Kidney epithelial cell (primary cell): ENCODE measurements at regions not wholly inside any gene's neighbourhood (a gene's known extent, or its start where the extent isn't known, plus 50 kb on each side); places are given as distances from the start of the nearest gene placed in this dataset.

Experiments used
- DNase-seq: peaks from one replicate; pipeline ENCODE4 v3.0.0-alpha.2; 2010; ENCODE audit warnings: low read depth
- H3K27me3 ChIP-seq: 2 replicates; pipeline ENCODE4 v1.6.0; 2011; ENCODE audit warnings: low read length; ENCODE audit not compliant: control insufficient read depth, insufficient read depth
- H3K36me3 ChIP-seq: 2 replicates; pipeline ENCODE4 v1.5.1; 2011; ENCODE audit warnings: low read length; ENCODE audit not compliant: control insufficient read depth, insufficient read depth
- H3K4me3 ChIP-seq: 2 replicates; pipeline ENCODE4 v1.5.1; 2011; ENCODE audit warnings: low read depth, mild to moderate bottlenecking, control low read depth, low read length
- TF ChIP-seq, protein P1 (sequence below): IDR thresholded peaks from 2 replicates; pipeline ENCODE4 v1.5.1; 2011; ENCODE audit warnings: mild to moderate bottlenecking, moderate library complexity, low read length, control low read depth, inconsistent platforms; ENCODE audit not compliant: insufficient read depth, poor library complexity, severe bottlenecking

DNA sequence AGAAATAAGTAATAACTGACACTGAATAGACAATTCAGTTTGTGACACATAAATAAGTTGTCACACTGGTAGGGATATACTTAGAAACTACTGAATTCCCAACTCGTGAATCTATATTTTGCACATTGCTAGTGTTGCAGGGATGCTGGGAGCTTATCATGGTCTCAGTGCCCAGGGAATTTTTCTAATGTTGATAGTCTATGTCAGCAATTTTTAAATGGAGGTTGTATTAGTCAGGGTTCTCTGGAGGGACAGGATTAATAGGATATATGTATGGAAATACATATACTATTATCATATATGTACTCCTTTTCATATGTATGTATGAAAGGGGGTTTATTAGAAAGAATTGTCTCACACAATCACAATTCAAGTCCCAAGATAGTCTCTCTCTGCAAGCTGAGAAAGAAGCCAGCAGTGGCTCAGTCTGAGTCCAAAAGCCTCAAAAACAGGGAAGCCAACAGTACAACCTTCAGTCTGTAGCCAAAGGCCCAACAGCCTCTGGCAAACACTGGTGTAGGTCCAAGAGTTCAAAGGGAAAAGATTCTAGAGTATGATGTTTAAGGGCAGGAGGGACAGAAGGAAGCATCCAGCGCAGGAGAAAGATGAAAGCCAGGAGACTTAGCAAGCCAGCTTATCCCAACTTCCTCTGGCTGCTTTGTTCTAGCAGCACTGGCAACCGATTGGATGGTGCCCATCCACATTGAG, 980.9 kb upstream of the GJE1 start:
- no peaks in the 10 kb centered on the region for H3K27me3 ChIP-seq
- no peaks in the 10 kb centered on the region for H3K36me3 ChIP-seq
- no peak for DNase-seq
- no peak overlapping the region for H3K4me3 ChIP-seq
- TF ChIP-seq, protein P1, sequence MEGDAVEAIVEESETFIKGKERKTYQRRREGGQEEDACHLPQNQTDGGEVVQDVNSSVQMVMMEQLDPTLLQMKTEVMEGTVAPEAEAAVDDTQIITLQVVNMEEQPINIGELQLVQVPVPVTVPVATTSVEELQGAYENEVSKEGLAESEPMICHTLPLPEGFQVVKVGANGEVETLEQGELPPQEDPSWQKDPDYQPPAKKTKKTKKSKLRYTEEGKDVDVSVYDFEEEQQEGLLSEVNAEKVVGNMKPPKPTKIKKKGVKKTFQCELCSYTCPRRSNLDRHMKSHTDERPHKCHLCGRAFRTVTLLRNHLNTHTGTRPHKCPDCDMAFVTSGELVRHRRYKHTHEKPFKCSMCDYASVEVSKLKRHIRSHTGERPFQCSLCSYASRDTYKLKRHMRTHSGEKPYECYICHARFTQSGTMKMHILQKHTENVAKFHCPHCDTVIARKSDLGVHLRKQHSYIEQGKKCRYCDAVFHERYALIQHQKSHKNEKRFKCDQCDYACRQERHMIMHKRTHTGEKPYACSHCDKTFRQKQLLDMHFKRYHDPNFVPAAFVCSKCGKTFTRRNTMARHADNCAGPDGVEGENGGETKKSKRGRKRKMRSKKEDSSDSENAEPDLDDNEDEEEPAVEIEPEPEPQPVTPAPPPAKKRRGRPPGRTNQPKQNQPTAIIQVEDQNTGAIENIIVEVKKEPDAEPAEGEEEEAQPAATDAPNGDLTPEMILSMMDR = no peak

DNA sequence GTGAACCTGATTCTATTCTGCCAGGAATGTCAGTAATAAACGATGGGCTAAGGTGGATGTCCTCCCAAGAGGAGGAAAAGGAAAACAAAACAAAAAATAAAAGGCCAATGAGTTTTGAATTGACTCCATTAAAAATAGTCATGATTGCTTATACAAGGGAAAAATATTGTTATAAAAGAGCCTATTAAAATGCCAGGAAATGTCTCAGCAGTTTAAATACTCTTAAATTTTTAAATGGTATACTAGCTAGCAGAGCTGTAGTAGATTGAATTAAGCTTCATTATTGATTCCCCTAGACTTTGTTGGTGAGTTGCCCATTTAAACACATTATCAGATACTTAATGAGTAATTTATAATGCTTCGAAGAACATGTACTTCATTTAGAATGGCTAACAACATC, 990.9 kb upstream of the GJE1 start:
- no peaks in the 10 kb centered on the region for H3K27me3 ChIP-seq
- no peaks in the 10 kb centered on the region for H3K36me3 ChIP-seq
- no peak for DNase-seq
- no peak overlapping the region for H3K4me3 ChIP-seq
- TF ChIP-seq, protein P1 = no peak

DNA sequence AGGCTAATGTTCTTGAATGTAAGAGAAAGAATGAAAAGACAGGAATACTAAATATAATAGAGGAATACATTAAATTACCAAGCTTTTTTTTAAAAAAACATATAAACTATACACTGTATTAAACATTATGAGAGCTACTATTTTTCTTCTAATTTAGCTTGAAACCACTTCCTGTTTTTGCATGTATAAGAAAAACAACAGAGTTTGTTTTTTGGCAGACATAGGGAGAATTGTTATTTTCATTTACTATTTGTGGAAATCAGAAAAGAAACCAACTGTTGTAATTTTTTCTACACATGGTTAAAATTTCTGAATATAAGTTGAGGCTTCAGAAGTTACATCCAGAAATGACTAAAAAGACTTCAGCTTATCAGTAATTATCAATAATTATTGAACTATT, 991.8 kb upstream of the GJE1 start:
- no peak for DNase-seq
- no peaks in the 10 kb centered on the region for H3K36me3 ChIP-seq
- TF ChIP-seq, protein P1 = no peak

DNA sequence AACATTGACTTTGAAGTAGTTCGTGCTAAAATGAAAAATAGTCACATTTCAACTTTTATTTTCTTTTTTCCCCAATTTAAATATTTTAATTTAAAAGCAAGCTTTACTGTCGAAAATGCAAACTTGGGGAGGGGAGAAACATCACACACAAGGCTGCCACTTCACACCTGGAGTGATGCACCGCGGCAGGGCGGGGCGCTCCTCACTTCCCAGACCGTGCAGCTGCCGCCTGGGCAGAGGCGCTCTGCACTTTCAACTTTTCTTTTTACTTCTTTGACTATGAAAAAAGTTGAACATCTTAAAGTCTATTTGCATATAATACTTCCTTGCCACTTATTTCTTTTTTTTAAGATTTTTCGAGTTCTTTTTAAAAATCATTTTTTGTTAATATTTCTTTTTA, 993.3 kb upstream of the GJE1 start:
- TF ChIP-seq, protein P1 = no peak
- Histone ChIP-seq H3K36me3 (no peaks in the 10 kb centered on the region), H3K27me3 (no peaks in the 10 kb centered on the region), H3K4me3 (no peak overlapping the region)
- DNase-seq = no peak

More for the DNA sequence above, 991.8 kb upstream of the GJE1 start:
- no peaks in the 10 kb centered on the region for H3K27me3 ChIP-seq
- no peak overlapping the region for H3K4me3 ChIP-seq

DNA sequence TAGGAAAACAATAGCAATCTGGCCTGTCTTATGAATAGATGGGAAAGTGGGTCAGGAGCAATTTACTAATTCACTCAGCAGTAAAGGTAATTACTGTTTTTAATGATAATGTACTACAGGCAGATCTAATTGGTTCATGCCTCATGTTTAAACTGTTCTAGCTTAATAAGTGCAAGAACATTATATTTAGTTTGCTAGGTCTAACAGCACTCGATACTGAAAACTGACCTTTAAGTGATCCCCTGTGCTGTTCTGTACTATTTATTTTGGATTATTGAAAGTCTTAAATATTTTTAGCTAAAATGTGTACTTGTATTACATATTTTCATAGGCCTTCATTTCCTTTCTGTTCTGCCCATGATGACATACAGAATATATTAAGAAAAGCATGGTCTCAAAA, 998.0 kb upstream of the GJE1 start:
- Histone ChIP-seq H3K4me3 (no peak overlapping the region), H3K36me3 (no peaks in the 10 kb centered on the region), H3K27me3 (no peaks in the 10 kb centered on the region)
- no peak for DNase-seq
- TF ChIP-seq, protein P1 = no peak

DNA sequence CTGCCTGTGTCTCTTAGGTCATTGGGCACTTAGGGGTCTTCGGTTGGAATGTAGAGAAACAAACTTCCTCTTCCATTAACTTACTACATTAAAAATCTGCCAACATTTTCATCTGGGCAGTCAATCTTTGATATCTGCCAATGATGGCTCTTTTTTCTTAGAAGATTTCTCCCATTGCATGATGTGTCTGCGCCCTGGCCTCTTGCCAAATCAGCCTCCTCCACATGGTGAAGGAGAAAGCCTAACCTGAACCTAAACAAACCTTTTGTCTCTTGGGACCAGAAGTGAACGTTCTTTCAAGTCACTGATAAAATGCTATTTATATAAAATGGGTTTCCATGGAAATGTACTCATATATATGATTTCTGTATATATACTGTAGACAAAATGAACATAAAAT, 998.9 kb upstream of the GJE1 start:
- no peak for DNase-seq
- no peaks in the 10 kb centered on the region for H3K27me3 ChIP-seq
- TF ChIP-seq, protein P1 = no peak

More for the DNA sequence above, 998.9 kb upstream of the GJE1 start:
- H3K4me3 ChIP-seq = no peak overlapping the region
- H3K36me3 ChIP-seq = no peaks in the 10 kb centered on the region
